H9 (cell line): ENCODE measurements at regions not wholly inside any gene's neighbourhood (a gene's known extent, or its start where the extent isn't known, plus 50 kb on each side); places are given as distances from the start of the nearest gene placed in this dataset.
"Not testable (repeated sequence)": the region's sequence is repeated elsewhere in the genome, so short reads cannot be mapped to it uniquely, and the experiment has no call there.

Experiments
- DNase-seq: peaks from one replicate; pipeline ENCODE4 v3.0.0-alpha.2; 2017
- H2AFZ ChIP-seq: one replicate; pipeline ENCODE4 v1.6.1; 2013; ENCODE audit warnings: mild to moderate bottlenecking, low read length, control low read depth, moderate library complexity
- H2AK5ac ChIP-seq: 2 replicates; pipeline ENCODE4 v1.6.1; 2013; ENCODE audit warnings: low read length, control low read depth, mixed read lengths; ENCODE audit not compliant: insufficient read length
- H2BK120ac ChIP-seq: one replicate; pipeline ENCODE4 v1.6.1; 2013; ENCODE audit warnings: low read depth, mild to moderate bottlenecking, low read length, control low read depth, inconsistent platforms; ENCODE audit not compliant: poor library complexity, severe bottlenecking
- H2BK12ac ChIP-seq: 2 replicates; pipeline ENCODE4 v1.6.1; 2013; ENCODE audit warnings: low read length, control low read depth, mixed read lengths, low read depth; ENCODE audit not compliant: insufficient read length
- H2BK15ac ChIP-seq: 2 replicates; pipeline ENCODE4 v1.6.1; 2013; ENCODE audit warnings: low read depth, low read length, control low read depth
- H2BK20ac ChIP-seq: one replicate; pipeline ENCODE4 v1.6.1; 2013; ENCODE audit warnings: low read depth, mild to moderate bottlenecking, low read length, control low read depth, inconsistent platforms; ENCODE audit not compliant: poor library complexity, severe bottlenecking
- H2BK5ac ChIP-seq: 2 replicates; pipeline ENCODE4 v1.6.1; 2013; ENCODE audit warnings: low read length, control low read depth, mixed read lengths; ENCODE audit not compliant: insufficient read length
- H3K14ac ChIP-seq: 2 replicates; pipeline ENCODE4 v1.6.1; 2013; ENCODE audit warnings: low read length, control low read depth; ENCODE audit not compliant: insufficient read depth
- H3K18ac ChIP-seq: 2 replicates; pipeline ENCODE4 v1.6.1; 2013; ENCODE audit warnings: low read depth, mild to moderate bottlenecking, mixed read lengths, low read length, control low read depth; ENCODE audit not compliant: insufficient read length
- H3K23ac ChIP-seq: 2 replicates; pipeline ENCODE4 v1.6.1; 2013; ENCODE audit warnings: low read length, control low read depth, mixed read lengths, low read depth; ENCODE audit not compliant: insufficient read length
- H3K23me2 ChIP-seq: 2 replicates; pipeline ENCODE4 v1.6.1; 2013; ENCODE audit warnings: low read depth, mild to moderate bottlenecking, mixed read lengths, low read length, control low read depth; ENCODE audit not compliant: insufficient read length, poor library complexity, severe bottlenecking
- H3K27ac ChIP-seq: 2 replicates; pipeline ENCODE4 v1.5.1; 2013; ENCODE audit warnings: low read length, control low read depth, mixed read lengths, low read depth; ENCODE audit not compliant: insufficient read length
- H3K27me3 ChIP-seq: 2 replicates; pipeline ENCODE4 v1.6.1; 2013; ENCODE audit warnings: low read length, control low read depth, inconsistent platforms; ENCODE audit not compliant: insufficient read depth
- H3K4ac ChIP-seq: 2 replicates; pipeline ENCODE4 v1.6.1; 2013; ENCODE audit warnings: low read depth, mild to moderate bottlenecking, control low read depth, inconsistent platforms, low read length, moderate library complexity
- H3K4me1 ChIP-seq: 2 replicates; pipeline ENCODE4 v1.6.1; 2013; ENCODE audit warnings: low read length, control low read depth, inconsistent platforms; ENCODE audit not compliant: insufficient read depth
- H3K4me2 ChIP-seq: 2 replicates; pipeline ENCODE4 v1.6.1; 2013; ENCODE audit warnings: low read length, control low read depth, mixed read lengths; ENCODE audit not compliant: insufficient read length, insufficient read depth
- H3K56ac ChIP-seq: 2 replicates; pipeline ENCODE4 v1.6.1; 2013; ENCODE audit warnings: low read depth, mild to moderate bottlenecking, mixed read lengths, low read length, control low read depth; ENCODE audit not compliant: insufficient read length
- H3K79me1 ChIP-seq: 2 replicates; pipeline ENCODE4 v1.6.1; 2013; ENCODE audit warnings: low read depth, mild to moderate bottlenecking, moderate library complexity, low read length, control low read depth, inconsistent platforms; ENCODE audit not compliant: insufficient read depth, poor library complexity, severe bottlenecking
- H3K79me2 ChIP-seq: 2 replicates; pipeline ENCODE4 v1.6.1; 2013; ENCODE audit warnings: low read length, control low read depth, inconsistent platforms; ENCODE audit not compliant: insufficient read depth
- H3K9ac ChIP-seq: 2 replicates; pipeline ENCODE4 v1.6.1; 2013; ENCODE audit warnings: low read length, control low read depth, mixed read lengths; ENCODE audit not compliant: insufficient read length; ENCODE audit errors: extremely low read depth
- H3K9me3 ChIP-seq: one replicate; pipeline ENCODE4 v1.6.1; 2013; ENCODE audit warnings: low read depth, low read length, inconsistent platforms; ENCODE audit not compliant: control insufficient read depth
- H3T11ph ChIP-seq: one replicate; pipeline ENCODE4 v1.6.1; 2013; ENCODE audit warnings: mild to moderate bottlenecking, low read length, control low read depth, inconsistent platforms
- H4K20me1 ChIP-seq: one replicate; pipeline ENCODE4 v1.6.1; 2013; ENCODE audit not compliant: control insufficient read depth, insufficient read length, insufficient read depth
- H4K5ac ChIP-seq: 2 replicates; pipeline ENCODE4 v1.6.1; 2013; ENCODE audit warnings: low read depth, mild to moderate bottlenecking, mixed read lengths, low read length, control low read depth; ENCODE audit not compliant: insufficient read length
- H4K8ac ChIP-seq: replicated peaks from 2 replicates; pipeline ENCODE4 v1.6.1; 2013; ENCODE audit warnings: low read length, control low read depth, mixed read lengths, low read depth; ENCODE audit not compliant: insufficient read length
- H4K91ac ChIP-seq: 2 replicates; pipeline ENCODE4 v1.6.1; 2013; ENCODE audit warnings: low read depth, mild to moderate bottlenecking, moderate library complexity, mixed read lengths, low read length, control low read depth; ENCODE audit not compliant: insufficient read length
- H3K27ac Mint-ChIP-seq, 3 experiments: 2 replicates in 2 of 3; 3 replicates in 1 of 3; pipeline ENCODE4 v1.8.0; 2020 to 2021; ENCODE audit warnings: mixed read lengths in 3 of 3, mild to moderate bottlenecking in 1 of 3, moderate library complexity in 1 of 3
- H3K27me3 Mint-ChIP-seq: 2 replicates; pipeline ENCODE4 v1.8.0; 2021; ENCODE audit warnings: low read depth, mild to moderate bottlenecking, moderate library complexity, mixed read lengths
- H3K36me3 Mint-ChIP-seq, 3 experiments: 2 replicates in 2 of 3; 3 replicates in 1 of 3; pipeline ENCODE4 v1.8.0; 2020 to 2021; ENCODE audit warnings: low read depth in 3 of 3, mixed read lengths in 3 of 3; ENCODE audit not compliant: insufficient read depth in 1 of 3
- H3K4me1 Mint-ChIP-seq, 2 experiments: 2 replicates each; pipeline ENCODE4 v1.8.0; 2020; ENCODE audit warnings: mixed read lengths in 2 of 2
- H3K4me3 Mint-ChIP-seq, 2 experiments: 2 replicates in 1 of 2; 3 replicates in 1 of 2; pipeline ENCODE4 v1.8.0; 2020 to 2021; ENCODE audit warnings: mild to moderate bottlenecking in 2 of 2, mixed read lengths in 2 of 2, moderate library complexity in 1 of 2
- H3K9me3 Mint-ChIP-seq, 2 experiments: 2 replicates in 1 of 2; 3 replicates in 1 of 2; pipeline ENCODE4 v1.8.0; 2020; ENCODE audit warnings: mild to moderate bottlenecking in 2 of 2, mixed read lengths in 2 of 2, moderate library complexity in 1 of 2
- WGBS: extraction: QIAGEN DNeasy Blood & Tissue Kit; methylation state at CpG from one replicate; pipeline ENCODE4 v1.1.7; 2013; ENCODE audit warnings: missing lambda C conversion rate, low lambda C conversion rate, mixed read lengths; ENCODE audit not compliant: insufficient read length; ENCODE audit errors: extremely low coverage; 5-methylcytosine and 5-hydroxymethylcytosine counted together

DNA sequence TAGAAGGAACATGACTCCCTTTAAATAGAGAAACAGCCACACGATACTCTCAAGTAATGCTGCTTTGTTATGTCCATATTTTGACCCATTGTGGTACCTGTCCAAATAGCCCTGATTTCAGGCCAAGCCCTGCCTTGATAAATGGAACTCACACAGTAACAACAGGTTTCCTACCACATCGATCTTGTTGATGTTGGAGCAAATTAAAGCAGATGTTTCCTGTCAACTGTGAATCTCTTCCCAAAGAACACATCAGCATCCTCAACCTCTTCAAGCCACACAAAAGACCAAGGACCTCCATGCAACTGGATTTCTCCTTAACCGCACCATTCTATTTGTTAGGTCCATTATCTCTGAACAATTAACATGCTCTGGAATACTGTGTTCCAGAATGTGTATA lies 109.5 kb downstream of the FOXD4L6 start:
- not testable (repeated sequence) for H3K9me3 ChIP-seq, H4K91ac ChIP-seq, H4K8ac ChIP-seq, H3K14ac ChIP-seq, H2BK5ac ChIP-seq, H4K20me1 ChIP-seq, H2AFZ ChIP-seq, H2AK5ac ChIP-seq, H3K18ac ChIP-seq, H3K4me3 Mint-ChIP-seq, H3K23ac ChIP-seq, H3K27me3 Mint-ChIP-seq, H2BK120ac ChIP-seq, H3K27me3 ChIP-seq, H3K27ac Mint-ChIP-seq, H3K4me1 ChIP-seq, H4K5ac ChIP-seq, H3K56ac ChIP-seq, DNase-seq, H2BK20ac ChIP-seq, H3K4ac ChIP-seq, H3K9ac ChIP-seq, H3K27ac ChIP-seq, H3K4me2 ChIP-seq, H2BK12ac ChIP-seq, H3K23me2 ChIP-seq, H3T11ph ChIP-seq, H3K36me3 Mint-ChIP-seq, H2BK15ac ChIP-seq, H3K79me2 ChIP-seq, H3K79me1 ChIP-seq, H3K4me1 Mint-ChIP-seq
- WGBS: no CpG with 5 or more reads among the region's 3 CpGs
- peaks cover 30 to 41% of the 10 kb centered on the region in 2 experiments for H3K9me3 Mint-ChIP-seq

DNA sequence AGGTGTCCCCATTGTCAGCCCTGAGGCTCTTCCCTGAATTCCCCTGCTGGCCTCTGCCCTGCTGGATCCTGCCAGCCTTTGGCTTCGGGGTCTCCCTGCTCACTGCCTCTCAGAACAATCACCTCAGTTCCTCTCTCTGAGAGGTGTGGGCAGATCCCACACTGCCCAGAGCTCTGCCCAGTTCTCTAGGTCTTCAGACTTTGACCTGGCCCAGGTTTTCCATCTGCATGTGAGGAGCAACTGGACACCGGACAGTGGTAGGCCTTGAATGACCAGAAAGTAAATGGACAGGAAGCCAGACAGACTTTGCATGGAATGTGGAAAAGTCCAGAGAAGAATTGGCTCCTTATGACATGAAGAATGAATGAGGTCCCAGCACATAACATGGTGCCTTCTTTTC lies 111.8 kb downstream of the FOXD4L6 start:
- not testable (repeated sequence) for H4K5ac ChIP-seq, H2BK20ac ChIP-seq, H2BK5ac ChIP-seq, H3K4me1 ChIP-seq, H2AK5ac ChIP-seq, H3K23ac ChIP-seq, H3K4me3 Mint-ChIP-seq, H3K56ac ChIP-seq, H2BK120ac ChIP-seq, H3K9ac ChIP-seq, H4K20me1 ChIP-seq, H3K27ac Mint-ChIP-seq, H2BK15ac ChIP-seq, H3K27me3 Mint-ChIP-seq, H3K23me2 ChIP-seq, H3K9me3 ChIP-seq, H4K8ac ChIP-seq, H3K18ac ChIP-seq, H3T11ph ChIP-seq, H3K4me1 Mint-ChIP-seq, H3K27me3 ChIP-seq, H3K79me1 ChIP-seq, H4K91ac ChIP-seq, H2BK12ac ChIP-seq, H3K4ac ChIP-seq, DNase-seq, H3K4me2 ChIP-seq, H3K79me2 ChIP-seq, H2AFZ ChIP-seq, H3K14ac ChIP-seq, H3K27ac ChIP-seq
- Mint-ChIP-seq H3K36me3 (peaks cover 2 to 11% (median 3%) of the 10 kb centered on the region in 3 experiments; a peak in 4 of 7 replicates), H3K9me3 (peaks cover 30 to 37% of the 10 kb centered on the region in 2 experiments)
- WGBS: no CpG with 5 or more reads among the region's 2 CpGs
